Bronchial epithelial cell (primary cell): ENCODE measurements at regions not wholly inside any gene's neighbourhood (a gene's known extent, or its start where the extent isn't known, plus 50 kb on each side); places are given as distances from the start of the nearest gene placed in this dataset.
A peak's percentile ranks its signal among the peaks of the same experiment; 100 is the strongest.

ENCODE experiments used
- DNase-seq: peaks from one replicate; pipeline ENCODE4 v3.0.0-alpha.2; 2010; ENCODE audit warnings: low read depth
- FAIRE-seq: peaks from 2 replicates; lab custom pipeline; 2011; peaks lifted over from hg19 to GRCh38; lab: Jason Lieb, UNC
- H3K27me3 ChIP-seq: 2 replicates; pipeline ENCODE4 v1.5.1; 2011; ENCODE audit warnings: low read length; ENCODE audit not compliant: control insufficient read depth, insufficient read depth
- H3K36me3 ChIP-seq: 2 replicates; pipeline ENCODE4 v1.5.1; 2011; ENCODE audit warnings: low read length; ENCODE audit not compliant: control insufficient read depth, insufficient read depth
- H3K4me3 ChIP-seq: 2 replicates; pipeline ENCODE4 v1.5.1; 2011; ENCODE audit warnings: mild to moderate bottlenecking, low read depth, low read length, control low read depth
- TF ChIP-seq, protein P1 (sequence below): IDR thresholded peaks from 2 replicates; pipeline ENCODE4 v1.5.1; 2011; ENCODE audit warnings: mild to moderate bottlenecking, moderate library complexity, low read length, control low read depth, inconsistent platforms; ENCODE audit not compliant: insufficient read depth, severe bottlenecking

DNA sequence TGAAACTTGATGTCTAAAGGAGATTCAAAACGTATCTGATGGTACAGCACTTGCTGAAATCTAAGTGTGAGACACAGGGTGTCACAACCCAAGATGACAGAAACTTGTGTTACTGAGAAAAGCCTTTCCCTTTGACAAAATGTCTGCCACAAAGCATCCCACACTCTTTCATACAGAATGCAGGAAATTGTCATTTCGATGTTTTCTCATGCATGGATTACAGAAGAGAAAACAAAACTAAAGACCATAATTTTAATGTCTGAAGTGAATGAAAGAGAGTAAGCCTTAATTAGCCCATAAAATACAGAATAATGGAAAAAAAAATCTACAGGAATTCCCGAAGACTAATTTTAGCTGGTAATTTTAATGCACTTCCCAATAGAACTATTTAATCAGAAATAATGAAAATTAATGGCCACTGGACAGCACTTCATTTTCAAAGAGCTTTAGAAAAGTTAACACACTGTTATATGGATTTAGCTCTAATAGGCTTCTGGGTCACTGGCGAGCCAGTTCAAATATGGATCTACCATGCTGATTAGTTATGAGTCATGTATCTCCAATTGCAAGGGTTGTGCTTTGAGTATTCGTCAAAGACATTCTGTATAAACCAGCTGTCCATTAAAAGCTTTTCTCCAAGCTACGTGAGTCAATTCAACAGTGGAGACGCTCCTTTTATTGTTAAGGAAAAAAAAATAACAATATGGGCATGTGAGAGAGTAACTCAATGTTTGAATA is 656.7 kb downstream of the SLC16A7 start:
- FAIRE-seq = no peak
- no peaks in the 10 kb centered on the region for H3K36me3 ChIP-seq
- TF ChIP-seq, protein P1, sequence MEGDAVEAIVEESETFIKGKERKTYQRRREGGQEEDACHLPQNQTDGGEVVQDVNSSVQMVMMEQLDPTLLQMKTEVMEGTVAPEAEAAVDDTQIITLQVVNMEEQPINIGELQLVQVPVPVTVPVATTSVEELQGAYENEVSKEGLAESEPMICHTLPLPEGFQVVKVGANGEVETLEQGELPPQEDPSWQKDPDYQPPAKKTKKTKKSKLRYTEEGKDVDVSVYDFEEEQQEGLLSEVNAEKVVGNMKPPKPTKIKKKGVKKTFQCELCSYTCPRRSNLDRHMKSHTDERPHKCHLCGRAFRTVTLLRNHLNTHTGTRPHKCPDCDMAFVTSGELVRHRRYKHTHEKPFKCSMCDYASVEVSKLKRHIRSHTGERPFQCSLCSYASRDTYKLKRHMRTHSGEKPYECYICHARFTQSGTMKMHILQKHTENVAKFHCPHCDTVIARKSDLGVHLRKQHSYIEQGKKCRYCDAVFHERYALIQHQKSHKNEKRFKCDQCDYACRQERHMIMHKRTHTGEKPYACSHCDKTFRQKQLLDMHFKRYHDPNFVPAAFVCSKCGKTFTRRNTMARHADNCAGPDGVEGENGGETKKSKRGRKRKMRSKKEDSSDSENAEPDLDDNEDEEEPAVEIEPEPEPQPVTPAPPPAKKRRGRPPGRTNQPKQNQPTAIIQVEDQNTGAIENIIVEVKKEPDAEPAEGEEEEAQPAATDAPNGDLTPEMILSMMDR = no peak
- no peak for DNase-seq
- no peak overlapping the region for H3K4me3 ChIP-seq
- no peaks in the 10 kb centered on the region for H3K27me3 ChIP-seq

DNA sequence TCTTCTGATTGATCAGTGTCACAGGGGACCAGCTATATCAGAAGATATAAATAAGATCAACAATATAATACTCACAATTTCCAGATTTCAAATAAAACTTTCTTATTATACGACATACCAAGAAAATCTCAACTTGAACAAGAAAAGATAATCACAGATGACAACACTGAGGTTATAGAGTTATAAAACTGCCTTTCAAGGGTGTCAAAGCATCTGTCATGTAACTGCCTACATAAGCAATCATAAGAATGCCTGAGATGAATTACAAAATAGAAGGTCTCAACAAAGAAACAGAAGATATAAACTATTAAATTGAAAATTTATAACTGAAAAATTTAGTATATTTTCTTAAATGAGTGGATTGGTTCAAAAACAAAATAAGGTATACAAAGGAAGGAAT is 659.2 kb downstream of the SLC16A7 start:
- FAIRE-seq = no peak
- H3K27me3 ChIP-seq = no peaks in the 10 kb centered on the region
- H3K4me3 ChIP-seq = no peak overlapping the region
- TF ChIP-seq, protein P1 = no peak
- H3K36me3 ChIP-seq = no peaks in the 10 kb centered on the region
- DNase-seq = no peak

DNA sequence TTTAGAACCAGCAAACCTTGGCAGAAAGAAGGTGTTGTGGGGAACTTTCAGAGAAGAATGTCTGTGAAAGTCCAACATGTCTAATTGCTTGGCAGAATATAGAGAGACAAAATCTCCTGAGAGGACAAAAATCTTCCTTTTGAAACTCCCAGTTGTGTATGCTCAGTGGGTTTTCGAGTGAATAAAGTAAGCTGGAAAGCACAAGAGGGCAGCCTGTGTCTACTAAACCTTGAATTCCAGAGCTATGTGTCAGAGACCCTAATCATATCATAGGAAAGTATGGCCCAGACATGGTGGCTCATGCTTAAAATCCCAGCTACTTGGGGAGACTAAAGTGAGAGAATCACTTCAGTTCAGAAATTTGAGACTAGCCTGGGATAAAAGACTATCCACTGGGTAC is 661.2 kb downstream of the SLC16A7 start:
- DNase-seq = peak; percentile 83
- Histone ChIP-seq H3K4me3 (no peak overlapping the region), H3K27me3 (no peaks in the 10 kb centered on the region), H3K36me3 (no peaks in the 10 kb centered on the region)
- TF ChIP-seq, protein P1 = no peak
- FAIRE-seq = no peak

DNA sequence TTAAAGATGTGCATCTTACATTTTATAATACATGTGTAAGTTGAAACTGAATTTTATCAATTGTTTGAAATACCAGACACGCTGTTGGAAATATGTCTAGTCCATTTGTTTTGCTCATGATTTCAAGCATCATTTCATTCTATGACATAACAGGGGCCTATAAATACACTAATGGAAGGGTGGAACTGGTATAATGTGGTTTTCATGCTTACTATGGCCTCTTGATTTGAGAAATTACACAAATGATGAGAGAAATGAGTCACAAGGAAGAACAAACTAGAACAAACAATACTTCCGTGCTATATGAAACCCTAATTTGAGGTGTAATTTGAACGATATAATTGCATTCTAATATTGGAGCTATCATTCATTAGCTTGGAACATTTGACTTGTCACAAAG is 663.4 kb downstream of the SLC16A7 start:
- H3K27me3 ChIP-seq = no peaks in the 10 kb centered on the region
- TF ChIP-seq, protein P1 = no peak
- H3K4me3 ChIP-seq = no peak overlapping the region
- DNase-seq (peak; percentile 66), FAIRE-seq (no peak)
- no peaks in the 10 kb centered on the region for H3K36me3 ChIP-seq

DNA sequence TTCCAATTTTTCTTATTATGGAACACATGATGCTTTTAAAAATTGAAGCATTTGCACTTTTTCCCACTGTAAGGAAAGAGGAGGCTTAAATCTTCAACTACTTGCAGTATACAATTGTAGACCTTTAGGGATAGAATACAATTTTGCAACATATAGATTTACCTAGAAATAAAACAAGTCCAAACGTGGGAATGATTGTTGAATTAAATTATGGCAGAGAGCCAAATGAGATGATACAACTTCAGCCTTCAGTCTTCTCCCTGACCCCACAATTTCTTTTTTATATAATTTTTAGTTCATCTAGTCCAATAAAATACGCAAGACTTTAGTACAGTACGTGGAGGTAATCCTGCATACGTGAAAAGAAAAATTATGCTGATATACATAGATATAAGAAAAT is 666.5 kb downstream of the SLC16A7 start:
- no peak overlapping the region for H3K4me3 ChIP-seq
- H3K27me3 ChIP-seq = no peaks in the 10 kb centered on the region
- FAIRE-seq (no peak), DNase-seq (peak; percentile 76)
- no peaks in the 10 kb centered on the region for H3K36me3 ChIP-seq
- TF ChIP-seq, protein P1 = no peak

DNA sequence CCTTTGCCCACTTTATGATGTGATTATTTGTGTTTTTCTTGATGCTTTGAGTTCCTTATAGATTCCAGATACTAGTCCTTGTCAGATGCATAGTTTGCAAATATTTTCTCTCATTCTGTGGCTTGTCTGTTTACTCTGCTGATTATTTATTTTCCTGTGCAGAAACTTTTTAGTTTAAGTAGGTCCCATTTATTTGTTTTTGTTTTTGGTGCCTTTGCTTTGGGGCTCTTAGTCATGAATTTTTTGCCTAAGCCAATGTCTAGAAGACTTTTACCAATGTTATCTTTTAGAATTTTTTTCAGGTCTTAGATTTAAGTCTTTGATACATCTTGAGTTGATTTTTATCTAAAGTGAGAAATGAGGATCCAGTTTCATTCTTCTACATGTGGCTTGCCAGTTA is 667.3 kb downstream of the SLC16A7 start:
- FAIRE-seq (no peak), DNase-seq (peak; percentile 50)
- H3K36me3 ChIP-seq = no peaks in the 10 kb centered on the region
- TF ChIP-seq, protein P1 = no peak
- H3K27me3 ChIP-seq = no peaks in the 10 kb centered on the region
- H3K4me3 ChIP-seq = no peak overlapping the region
